Anterior cingulate cortex (tissue), 58 donors: ENCODE measurements at regions not wholly inside any gene's neighbourhood (a gene's known extent, or its start where the extent isn't known, plus 50 kb on each side); places are given as distances from the start of the nearest gene placed in this dataset.

Experiments used
- DNase-seq, 58 donors: peaks; one replicate each; lab custom pipeline; 2025; lab: John Stamatoyannopoulos, UW

DNA sequence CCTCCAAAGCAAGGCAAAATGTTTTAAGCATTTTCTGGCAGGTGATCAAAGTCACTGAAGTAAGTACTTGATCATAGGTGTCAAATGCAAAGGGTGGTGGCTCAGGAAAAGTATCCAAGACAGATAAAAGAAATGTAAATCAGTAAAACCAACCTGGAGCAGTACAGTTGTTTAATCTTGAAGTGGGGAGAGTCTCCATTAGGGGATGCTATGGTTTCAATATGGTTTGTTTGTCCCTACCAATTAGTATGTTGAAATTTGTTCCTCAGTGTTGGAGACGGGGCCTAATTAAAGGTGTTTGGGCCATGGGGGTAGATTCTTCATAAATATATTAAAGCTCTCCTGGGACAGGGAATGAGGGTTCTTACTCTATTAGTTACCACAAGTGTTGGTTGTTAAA lies 1781.7 kb upstream of the PRR20A start:
- no peak for DNase-seq

DNA sequence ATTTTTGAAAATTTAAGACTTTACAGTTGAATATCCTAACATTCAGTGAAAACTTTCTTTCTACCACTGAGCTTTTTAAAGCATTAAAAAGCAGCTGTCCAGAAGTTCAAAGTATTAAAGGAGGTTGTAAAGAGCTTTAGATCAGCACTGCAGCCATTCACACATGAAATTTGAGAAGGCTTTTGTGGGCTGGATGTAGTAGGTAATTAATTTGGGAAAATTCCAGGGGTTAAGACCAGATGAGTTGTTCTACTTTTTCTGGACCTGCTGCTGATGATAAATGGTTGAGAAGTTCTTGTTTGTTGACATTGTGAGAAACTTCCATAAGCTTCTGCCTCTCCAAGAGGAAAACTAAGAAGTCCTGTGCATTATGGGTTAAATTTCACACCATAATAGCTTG lies 1779.6 kb upstream of the PRR20A start:
- DNase-seq: no peak

DNA sequence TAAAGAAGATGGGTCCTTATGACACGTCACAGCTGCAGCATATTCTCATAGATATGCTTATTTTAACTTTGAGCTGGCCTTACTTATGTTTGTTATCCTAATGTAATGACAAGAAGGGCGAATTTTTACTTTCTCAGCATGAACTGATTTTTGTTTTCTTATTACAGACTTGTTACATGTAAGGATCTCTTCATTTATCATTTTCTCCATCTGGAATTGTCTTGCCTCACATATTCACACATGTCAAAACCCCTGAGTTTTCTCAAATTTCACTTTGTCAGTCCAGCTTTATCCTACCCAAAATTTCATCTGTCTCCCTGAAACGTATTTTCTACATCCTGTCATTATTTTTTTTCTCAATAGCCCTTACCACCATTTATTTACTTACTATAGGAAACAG lies 1774.0 kb upstream of the PRR20A start:
- no peak for DNase-seq

GRCh38 chr13:55394470-55394869 lies 1746.2 kb upstream of the PRR20A start:
- DNase-seq: no peak

DNA sequence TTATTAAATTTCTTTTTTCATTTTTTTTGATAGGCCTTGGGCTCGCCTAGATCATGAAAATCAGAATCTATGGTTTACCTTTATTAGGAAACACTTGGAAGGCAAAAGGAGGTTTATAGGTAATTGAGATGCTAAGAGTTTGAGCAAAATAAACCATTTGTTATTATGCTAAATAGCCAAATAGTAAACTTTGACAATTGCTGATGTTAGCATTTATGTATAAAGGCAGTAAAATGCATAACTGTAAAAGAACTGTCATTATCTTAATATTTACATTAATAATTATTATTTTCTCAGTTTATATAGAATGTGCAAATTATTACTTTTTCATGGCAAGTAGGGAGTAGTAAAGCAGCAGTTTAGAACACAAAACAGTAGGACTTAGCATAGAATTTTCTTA lies 1737.8 kb upstream of the PRR20A start:
- DNase-seq: no peak

- DNase-seq: no peak
These were observed 1736.7 kb upstream of the PRR20A start for GRCh38 chr13:55403887-55404487.

DNA sequence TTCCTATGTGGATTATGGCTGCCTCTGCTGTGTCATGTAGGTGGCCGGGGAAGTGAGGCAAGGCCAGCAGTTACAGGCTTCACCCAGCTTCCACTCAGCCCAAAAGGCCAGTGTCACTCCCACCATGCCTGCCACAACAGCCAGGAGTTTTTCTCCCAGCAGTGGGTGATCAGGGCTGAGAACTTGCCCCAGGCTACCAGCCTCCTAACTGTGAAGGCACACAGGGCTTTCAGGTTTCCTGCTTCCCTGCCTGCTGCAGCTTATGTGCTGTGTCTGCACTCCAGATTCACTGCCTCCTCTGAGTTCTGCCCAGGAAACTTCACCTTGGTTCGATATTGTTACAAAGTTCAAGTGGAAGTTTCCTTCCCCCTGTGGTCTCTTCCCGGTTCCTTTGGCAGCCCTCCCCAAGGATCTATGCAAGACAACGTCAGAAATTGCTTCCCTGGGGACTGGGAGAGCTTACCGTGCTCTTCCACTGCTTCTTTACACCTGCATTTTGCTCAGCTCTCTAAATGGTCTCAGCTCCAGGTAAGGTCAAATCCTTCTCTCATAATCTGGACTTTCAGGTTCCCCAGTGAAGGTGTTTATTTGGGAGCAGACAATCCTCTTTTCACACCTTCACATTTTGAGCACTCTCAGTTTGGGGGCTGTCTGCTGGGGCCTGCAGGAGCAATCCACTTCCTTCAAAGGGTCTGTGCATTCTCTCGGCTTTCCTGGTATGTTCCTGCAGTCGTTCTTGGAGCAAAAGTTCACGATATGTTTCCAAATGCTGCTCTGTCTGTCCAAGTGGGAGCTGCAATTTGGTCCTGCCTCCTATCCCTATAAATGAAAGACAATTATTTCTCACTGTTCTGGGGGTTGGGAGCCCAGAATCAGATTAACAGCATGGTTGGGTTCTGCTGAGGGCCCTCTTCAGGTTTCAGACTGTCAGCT lies 1730.1 kb upstream of the PRR20A start:
- no peak for DNase-seq

DNA sequence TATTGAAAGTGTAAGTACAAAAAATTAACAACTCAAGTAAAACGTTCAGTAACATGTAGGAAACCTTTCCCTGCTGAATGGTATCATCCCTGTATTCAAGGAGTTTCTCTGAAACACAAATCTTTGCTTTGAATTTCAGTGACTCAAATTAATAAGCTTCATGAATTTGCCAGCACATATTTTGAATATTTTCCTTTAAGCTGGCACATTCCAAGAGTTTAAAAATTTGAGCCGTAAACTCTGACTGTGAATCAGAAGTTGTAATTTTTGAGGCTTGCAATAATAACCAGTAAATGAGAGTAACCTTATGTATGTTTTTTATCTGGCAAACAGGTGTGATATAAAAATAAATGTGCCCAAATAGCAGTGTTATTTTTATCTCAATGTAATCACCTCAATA lies 1722.6 kb upstream of the PRR20A start:
- no peak for DNase-seq

DNA sequence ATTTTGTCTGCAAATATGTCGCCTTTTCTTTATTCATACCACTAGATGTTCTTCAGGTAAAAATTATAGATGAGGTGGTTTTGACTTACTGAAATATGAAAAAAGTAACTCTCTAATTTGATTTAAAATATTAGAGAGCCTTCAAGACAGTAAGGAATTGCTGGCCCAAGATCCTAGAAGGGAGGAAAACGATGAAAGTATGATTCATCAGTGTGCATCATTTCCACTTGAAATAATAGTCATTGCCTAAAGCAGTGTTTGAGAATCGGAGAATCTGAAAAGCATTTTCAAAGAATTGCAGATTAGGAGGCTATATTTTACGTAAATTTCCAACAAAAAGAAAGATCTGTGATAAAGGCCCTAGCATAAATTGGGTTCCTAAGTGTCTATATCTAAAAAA lies 1707.9 kb upstream of the PRR20A start:
- no peak for DNase-seq

GRCh38 chr13:55437162-55437561 lies 1703.6 kb upstream of the PRR20A start:
- no peak for DNase-seq

DNA sequence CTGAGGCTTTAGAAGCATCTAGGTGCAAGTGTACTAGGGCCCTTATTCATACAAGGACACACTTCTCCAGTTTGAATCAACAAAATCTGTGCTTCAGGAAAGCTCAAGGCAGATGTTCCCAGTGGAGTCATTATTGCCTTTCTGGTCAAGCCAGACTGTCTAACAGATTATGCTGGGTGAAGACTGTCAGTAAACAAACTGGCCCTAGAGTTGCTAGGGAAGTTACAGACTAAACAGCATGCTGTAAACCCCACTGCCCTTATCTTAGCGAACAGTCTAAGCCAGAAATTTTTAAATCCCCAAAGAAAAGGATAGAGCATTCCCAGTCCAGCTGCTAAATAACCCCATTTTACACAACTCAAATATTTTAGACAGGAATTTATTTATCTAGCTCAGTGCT lies 1701.3 kb upstream of the PRR20A start:
- no peak for DNase-seq

DNA sequence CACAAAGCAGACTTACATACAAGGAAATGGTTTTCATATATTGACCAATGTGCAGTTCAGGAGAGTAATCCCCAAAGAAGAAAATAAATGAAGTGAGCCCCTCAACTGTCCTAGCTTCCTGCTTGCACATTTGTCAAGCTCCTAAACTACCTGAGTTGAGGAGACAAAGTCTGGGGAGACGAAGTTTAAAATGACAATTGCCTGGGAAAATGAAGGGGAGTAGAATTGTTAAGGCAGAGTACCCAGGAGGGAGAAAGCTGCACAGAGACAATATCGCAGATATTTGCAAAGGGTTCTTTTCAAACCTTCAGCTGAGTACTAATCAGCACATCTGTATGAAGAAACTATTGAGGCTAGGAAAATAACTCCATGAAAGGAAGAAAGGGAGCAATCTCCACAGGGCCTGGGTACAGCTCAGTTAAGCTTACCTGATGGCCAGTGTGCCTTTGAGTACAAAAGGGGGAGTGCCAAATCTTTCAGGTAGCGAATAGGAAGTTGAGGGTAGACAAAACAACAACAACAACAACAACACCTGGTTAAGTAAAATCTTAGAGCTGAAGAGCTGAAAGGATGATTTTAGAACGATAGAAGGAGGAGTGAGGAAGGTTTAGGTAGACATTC lies 1700.1 kb upstream of the PRR20A start:
- no peak for DNase-seq

DNA sequence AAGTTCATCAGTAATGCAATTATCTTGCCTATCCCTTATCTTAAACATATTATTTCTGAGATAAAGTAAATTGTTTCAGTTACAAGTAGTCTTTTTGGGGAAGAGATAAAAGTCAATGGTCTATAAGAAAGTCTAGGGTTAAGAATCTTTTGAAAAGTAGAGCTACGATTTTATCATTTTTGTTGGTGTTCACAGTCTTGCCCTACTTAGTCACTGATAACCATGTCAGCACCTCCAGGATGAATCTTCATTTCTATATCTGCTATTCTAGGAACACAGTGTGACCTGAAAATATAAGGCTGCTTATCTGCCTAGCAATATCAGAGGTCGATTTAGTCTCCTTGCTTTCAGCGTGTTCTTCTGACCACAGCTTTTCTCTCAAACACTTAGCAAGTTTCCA lies 1676.5 kb upstream of the PRR20A start:
- no peak for DNase-seq

DNA sequence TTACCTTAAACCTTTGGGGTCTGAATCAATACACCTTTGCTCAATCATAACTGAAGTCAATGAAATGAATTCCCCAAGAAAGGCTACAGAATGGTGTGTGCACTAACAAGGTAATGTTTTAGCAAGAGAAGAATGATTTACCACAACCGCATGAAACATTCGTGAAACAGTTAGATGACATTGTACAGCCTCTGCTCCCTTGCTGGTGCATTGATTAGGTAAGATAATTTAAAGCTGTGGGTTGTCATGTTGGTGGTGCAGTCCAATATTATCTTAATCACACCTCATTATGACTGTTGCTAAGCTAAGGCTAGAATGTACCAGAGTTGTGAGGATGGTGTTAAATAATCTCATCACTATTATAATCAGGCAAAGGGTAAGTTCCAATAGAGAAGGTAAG lies 1673.2 kb upstream of the PRR20A start:
- DNase-seq: no peak

GRCh38 chr13:55483626-55484158 lies 1657.0 kb upstream of the PRR20A start:
- DNase-seq: no peak

- DNase-seq: no peak
These were observed 1647.4 kb upstream of the PRR20A start for GRCh38 chr13:55493297-55493696.

GRCh38 chr13:55497486-55497885 lies 1643.2 kb upstream of the PRR20A start:
- no peak for DNase-seq

DNA sequence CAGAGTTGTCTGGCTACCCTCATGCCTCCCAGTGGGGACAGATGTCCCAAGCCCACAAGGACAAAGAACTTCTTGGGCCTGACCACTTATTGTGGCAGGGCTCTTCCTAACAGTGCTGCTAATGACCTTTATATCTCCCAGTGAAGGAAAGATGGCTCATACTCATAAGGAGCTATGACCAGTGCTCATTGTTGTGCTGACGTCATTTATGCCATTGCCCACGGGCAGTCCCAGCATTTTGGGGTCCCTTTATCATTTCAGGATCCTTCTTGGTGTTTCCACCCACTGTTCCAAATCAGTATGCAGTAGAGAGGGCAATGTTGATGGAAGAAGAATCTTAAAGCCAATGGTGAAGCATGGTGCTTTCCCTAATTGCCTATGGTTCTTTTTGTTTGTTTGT lies 1640.0 kb upstream of the PRR20A start:
- DNase-seq: no peak

GRCh38 chr13:55516610-55517009 lies 1624.1 kb upstream of the PRR20A start:
- DNase-seq: no peak

- no peak for DNase-seq
These were observed 1623.4 kb upstream of the PRR20A start for GRCh38 chr13:55517312-55517711.

DNA sequence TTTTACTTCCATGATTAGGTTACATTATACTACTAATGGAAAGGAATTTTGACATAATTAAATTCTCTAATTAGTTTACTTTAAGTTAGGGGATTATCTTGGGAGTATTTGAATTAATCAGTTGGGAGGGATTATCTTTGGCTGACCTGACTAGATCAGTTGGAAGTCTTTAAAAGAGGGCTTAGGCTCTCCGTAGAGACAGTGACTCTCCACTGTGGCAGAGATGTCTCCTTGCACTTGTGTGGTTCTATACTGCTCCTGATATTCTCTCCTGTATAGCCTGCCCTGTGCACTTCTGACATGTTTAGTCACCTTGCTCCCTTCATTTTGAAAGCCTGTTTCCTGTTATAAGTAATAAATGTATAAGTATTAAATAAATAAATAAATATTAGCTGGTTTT lies 1612.3 kb upstream of the PRR20A start:
- DNase-seq: no peak
